NB4 (cell line): ENCODE measurements at regions not wholly inside any gene's neighbourhood (a gene's known extent, or its start where the extent isn't known, plus 50 kb on each side); places are given as distances from the start of the nearest gene placed in this dataset.
"Not testable (repeated sequence)": the region's sequence is repeated elsewhere in the genome, so short reads cannot be mapped to it uniquely, and the experiment has no call there.

ENCODE experiments used
- TF ChIP-seq, protein P1 (sequence below): IDR thresholded peaks from one replicate; pipeline ENCODE4 v1.5.1; 2012; ENCODE audit warnings: low read depth, low read length
- TF ChIP-seq, protein P2 (sequence below): IDR thresholded peaks from 2 replicates; pipeline ENCODE4 v1.6.1; 2011; ENCODE audit warnings: low read depth, low read length

DNA sequence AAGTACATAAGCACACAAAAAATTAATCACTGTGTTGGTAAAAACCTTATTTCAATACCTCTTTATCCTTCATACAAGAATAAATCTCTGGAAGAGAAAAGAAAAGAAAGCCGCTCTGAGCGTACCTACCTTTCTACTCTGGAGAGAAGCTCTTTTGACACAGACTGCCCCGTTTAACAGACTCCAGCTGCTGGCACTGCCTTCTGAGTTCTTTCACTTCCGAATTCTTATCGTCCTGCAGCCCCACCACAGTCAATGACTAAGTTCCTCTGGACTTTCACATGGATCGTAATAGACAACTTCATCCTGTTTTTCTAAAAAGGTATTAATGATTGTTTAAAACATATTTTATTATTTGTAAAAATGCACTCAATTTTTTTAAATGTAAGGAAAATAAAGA lies 67.5 kb upstream of the GOLGA8O start:
- TF ChIP-seq, protein P1, sequence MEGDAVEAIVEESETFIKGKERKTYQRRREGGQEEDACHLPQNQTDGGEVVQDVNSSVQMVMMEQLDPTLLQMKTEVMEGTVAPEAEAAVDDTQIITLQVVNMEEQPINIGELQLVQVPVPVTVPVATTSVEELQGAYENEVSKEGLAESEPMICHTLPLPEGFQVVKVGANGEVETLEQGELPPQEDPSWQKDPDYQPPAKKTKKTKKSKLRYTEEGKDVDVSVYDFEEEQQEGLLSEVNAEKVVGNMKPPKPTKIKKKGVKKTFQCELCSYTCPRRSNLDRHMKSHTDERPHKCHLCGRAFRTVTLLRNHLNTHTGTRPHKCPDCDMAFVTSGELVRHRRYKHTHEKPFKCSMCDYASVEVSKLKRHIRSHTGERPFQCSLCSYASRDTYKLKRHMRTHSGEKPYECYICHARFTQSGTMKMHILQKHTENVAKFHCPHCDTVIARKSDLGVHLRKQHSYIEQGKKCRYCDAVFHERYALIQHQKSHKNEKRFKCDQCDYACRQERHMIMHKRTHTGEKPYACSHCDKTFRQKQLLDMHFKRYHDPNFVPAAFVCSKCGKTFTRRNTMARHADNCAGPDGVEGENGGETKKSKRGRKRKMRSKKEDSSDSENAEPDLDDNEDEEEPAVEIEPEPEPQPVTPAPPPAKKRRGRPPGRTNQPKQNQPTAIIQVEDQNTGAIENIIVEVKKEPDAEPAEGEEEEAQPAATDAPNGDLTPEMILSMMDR, result not testable (repeated sequence)
- TF ChIP-seq, protein P2, sequence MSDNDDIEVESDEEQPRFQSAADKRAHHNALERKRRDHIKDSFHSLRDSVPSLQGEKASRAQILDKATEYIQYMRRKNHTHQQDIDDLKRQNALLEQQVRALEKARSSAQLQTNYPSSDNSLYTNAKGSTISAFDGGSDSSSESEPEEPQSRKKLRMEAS, result not testable (repeated sequence)
